ENCODE measurements at regions not wholly inside any gene's neighbourhood (a gene's known extent, or its start where the extent isn't known, plus 50 kb on each side); places are given as distances from the start of the nearest gene placed in this dataset.
A peak's percentile ranks its signal among the peaks of the same experiment; 100 is the strongest.

DNA sequence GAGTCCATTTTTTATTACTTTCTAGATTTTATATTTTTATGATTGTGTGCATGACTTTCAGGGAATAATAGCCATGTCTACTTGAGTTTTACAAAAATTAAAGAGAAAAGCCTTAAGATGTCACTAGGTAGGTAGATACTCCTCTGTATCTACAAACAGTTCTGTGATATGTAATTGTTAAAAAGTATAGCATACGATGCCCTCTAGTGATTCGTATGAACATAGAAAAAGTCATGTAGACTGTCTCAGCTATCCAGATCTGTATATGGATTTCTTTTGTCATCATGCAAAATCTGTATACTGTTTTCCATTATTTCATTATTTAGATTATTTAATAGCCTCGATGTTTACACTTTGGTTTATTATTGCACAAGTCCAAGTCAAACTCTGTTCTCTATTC, 856.6 kb downstream of the CENPC start:
- H3K36me3 Mint-ChIP-seq (ENCODE audit: low read depth), result no peaks in the 10 kb centered on the region
- peaks cover under 1% of the 10 kb centered on the region for H3K4me1 Mint-ChIP-seq
- H3K27ac Mint-ChIP-seq (ENCODE audit: unreplicated experiment), result no peak overlapping the region
- H3K9me3 Mint-ChIP-seq, result no peaks in the 10 kb centered on the region
- TF ChIP-seq, protein P1, sequence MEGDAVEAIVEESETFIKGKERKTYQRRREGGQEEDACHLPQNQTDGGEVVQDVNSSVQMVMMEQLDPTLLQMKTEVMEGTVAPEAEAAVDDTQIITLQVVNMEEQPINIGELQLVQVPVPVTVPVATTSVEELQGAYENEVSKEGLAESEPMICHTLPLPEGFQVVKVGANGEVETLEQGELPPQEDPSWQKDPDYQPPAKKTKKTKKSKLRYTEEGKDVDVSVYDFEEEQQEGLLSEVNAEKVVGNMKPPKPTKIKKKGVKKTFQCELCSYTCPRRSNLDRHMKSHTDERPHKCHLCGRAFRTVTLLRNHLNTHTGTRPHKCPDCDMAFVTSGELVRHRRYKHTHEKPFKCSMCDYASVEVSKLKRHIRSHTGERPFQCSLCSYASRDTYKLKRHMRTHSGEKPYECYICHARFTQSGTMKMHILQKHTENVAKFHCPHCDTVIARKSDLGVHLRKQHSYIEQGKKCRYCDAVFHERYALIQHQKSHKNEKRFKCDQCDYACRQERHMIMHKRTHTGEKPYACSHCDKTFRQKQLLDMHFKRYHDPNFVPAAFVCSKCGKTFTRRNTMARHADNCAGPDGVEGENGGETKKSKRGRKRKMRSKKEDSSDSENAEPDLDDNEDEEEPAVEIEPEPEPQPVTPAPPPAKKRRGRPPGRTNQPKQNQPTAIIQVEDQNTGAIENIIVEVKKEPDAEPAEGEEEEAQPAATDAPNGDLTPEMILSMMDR (conservative IDR thresholded peaks at IDR 0.05), result peak; percentile 65
- no peaks in the 10 kb centered on the region for H3K27me3 Mint-ChIP-seq (ENCODE audit: low read depth)
- H3K4me3 Mint-ChIP-seq, result no peak overlapping the region
- DNase-seq (ENCODE audit: low read depth, low spot score), result no peak

DNA sequence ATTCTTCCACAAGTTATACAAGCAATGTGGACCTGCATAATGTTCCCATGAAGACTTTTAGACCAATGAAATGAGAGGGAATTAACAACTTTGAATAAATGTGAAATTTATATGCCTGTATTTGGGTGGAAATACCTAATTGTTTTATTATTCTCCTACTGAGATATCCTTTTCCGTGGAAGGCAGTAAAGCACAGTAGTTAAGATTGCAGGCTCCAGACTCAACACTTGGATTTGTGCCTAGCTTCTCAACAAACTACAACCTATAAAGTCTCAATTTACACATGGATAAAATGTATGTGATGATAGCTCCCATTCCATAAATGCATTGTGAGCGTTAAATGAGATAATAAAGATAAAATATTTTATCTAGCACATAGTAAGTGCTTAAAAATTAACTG, 857.8 kb downstream of the CENPC start:
- DNase-seq (ENCODE audit: low read depth, low spot score), result no peak
- H3K27me3 Mint-ChIP-seq (ENCODE audit: low read depth), result no peaks in the 10 kb centered on the region
- no peaks in the 10 kb centered on the region for H3K36me3 Mint-ChIP-seq (ENCODE audit: low read depth)
- no peaks in the 10 kb centered on the region for H3K4me1 Mint-ChIP-seq
- H3K27ac Mint-ChIP-seq (ENCODE audit: unreplicated experiment), result no peak overlapping the region
- no peak overlapping the region for H3K4me3 Mint-ChIP-seq
- TF ChIP-seq, protein P1 (conservative IDR thresholded peaks at IDR 0.05), result no peak
- H3K9me3 Mint-ChIP-seq, result no peaks in the 10 kb centered on the region

DNA sequence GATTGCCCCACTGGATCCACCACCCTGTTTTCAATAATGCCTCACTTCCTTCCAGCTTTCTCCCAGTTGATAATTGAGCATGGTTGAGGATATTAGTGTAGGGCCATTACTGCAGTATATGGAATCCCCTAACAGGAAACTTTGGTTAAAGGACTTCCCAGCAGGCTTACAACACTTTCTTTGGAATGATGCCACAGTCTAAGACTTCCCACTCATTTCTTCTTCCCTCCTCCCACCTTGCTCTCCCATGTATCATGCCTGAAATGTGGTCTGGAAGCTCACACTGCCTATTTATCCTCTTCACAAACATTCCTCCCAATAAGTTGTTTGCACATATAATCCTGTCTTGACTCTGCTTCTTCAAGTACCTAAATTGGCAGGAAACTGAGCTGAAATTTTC, 863.3 kb downstream of the CENPC start:
- Mint-ChIP-seq H3K4me1 (no peaks in the 10 kb centered on the region), H3K9me3 (peaks cover 20% of the 10 kb centered on the region), H3K36me3 (ENCODE audit: low read depth) (peaks cover 6% of the 10 kb centered on the region), H3K4me3 (no peak overlapping the region), H3K27me3 (ENCODE audit: low read depth) (no peaks in the 10 kb centered on the region), H3K27ac (ENCODE audit: unreplicated experiment) (peak overlapping the region; percentile 16)
- TF ChIP-seq, protein P1 (conservative IDR thresholded peaks at IDR 0.05), result no peak
- no peak for DNase-seq (ENCODE audit: low read depth, low spot score)

DNA sequence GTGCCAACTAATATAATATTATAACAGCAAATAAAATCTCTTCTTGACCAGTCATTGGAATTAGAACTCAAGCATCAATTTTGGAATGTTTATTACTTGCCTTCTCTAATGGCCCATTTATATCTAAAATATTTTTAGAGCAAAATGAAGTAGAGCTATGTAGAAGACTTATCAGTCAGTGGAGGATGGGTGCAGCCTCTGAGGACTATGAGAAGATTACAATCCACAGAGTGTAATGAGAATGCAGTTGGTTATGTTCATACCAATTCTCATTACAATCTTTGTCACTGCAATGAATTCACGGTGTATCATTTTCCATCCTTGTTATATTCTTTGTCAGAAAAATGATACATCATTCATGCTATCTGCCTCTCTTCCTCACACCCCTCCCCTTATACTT, 878.1 kb downstream of the CENPC start:
- no peaks in the 10 kb centered on the region for H3K27me3 Mint-ChIP-seq (ENCODE audit: low read depth)
- H3K36me3 Mint-ChIP-seq (ENCODE audit: low read depth), result no peaks in the 10 kb centered on the region
- TF ChIP-seq, protein P1 (conservative IDR thresholded peaks at IDR 0.05), result no peak
- no peaks in the 10 kb centered on the region for H3K9me3 Mint-ChIP-seq
- no peak overlapping the region for H3K27ac Mint-ChIP-seq (ENCODE audit: unreplicated experiment)
- no peak for DNase-seq (ENCODE audit: low read depth, low spot score)
- H3K4me3 Mint-ChIP-seq, result no peak overlapping the region
- H3K4me1 Mint-ChIP-seq, result no peaks in the 10 kb centered on the region

DNA sequence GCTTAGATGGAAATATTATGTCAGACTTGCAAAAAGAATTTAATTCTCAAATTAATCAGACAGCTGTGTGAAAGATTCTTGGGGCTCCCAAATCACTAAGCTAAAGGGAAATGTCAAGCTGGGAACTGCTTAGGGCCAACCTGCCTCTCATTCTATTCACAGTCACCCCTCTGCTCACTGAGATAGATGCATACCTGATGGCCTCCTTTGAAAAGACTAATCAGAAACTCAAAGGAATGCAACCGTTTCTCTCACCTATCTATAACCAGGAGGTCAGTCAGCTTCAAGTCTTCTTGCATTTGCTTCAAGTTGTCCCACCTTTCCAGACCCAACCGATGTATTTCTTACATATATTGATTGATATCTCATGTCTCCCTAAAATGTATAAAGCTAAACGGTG, 882.7 kb downstream of the CENPC start:
- no peaks in the 10 kb centered on the region for H3K36me3 Mint-ChIP-seq (ENCODE audit: low read depth)
- H3K27ac Mint-ChIP-seq (ENCODE audit: unreplicated experiment), result peak overlapping the region; percentile 75
- DNase-seq (ENCODE audit: low read depth, low spot score), result no peak
- TF ChIP-seq, protein P1 (conservative IDR thresholded peaks at IDR 0.05), result no peak
- H3K27me3 Mint-ChIP-seq (ENCODE audit: low read depth), result no peaks in the 10 kb centered on the region
- H3K4me1 Mint-ChIP-seq, result no peaks in the 10 kb centered on the region
- no peak overlapping the region for H3K4me3 Mint-ChIP-seq
- H3K9me3 Mint-ChIP-seq, result no peaks in the 10 kb centered on the region

DNA sequence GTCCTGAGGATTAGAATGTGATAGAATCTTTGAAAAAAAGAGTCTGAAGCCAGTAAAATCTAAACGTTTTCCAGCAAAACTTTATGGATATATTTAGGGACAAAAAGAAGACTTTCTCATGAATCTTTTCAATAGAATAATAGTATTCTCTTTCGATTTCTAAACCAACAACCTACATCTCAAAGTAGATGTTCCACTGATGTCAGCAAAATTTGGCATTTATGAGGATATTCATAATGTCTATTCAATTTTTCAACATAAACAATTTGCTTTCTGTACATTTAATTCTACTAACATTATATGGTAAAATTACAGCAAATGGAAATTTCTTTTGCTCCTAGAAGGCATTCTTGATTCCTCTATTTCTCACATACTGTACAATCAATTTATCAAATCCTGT, 886.5 kb downstream of the CENPC start:
- no peak for DNase-seq (ENCODE audit: low read depth, low spot score)
- Mint-ChIP-seq H3K4me1 (no peaks in the 10 kb centered on the region), H3K27me3 (ENCODE audit: low read depth) (no peaks in the 10 kb centered on the region), H3K27ac (ENCODE audit: unreplicated experiment) (no peak overlapping the region), H3K36me3 (ENCODE audit: low read depth) (no peaks in the 10 kb centered on the region), H3K9me3 (no peaks in the 10 kb centered on the region), H3K4me3 (no peak overlapping the region)
- TF ChIP-seq, protein P1 (conservative IDR thresholded peaks at IDR 0.05), result no peak
